ENCODE measurements at regions not wholly inside any gene's neighbourhood (a gene's known extent, or its start where the extent isn't known, plus 50 kb on each side); places are given as distances from the start of the nearest gene placed in this dataset.

DNA sequence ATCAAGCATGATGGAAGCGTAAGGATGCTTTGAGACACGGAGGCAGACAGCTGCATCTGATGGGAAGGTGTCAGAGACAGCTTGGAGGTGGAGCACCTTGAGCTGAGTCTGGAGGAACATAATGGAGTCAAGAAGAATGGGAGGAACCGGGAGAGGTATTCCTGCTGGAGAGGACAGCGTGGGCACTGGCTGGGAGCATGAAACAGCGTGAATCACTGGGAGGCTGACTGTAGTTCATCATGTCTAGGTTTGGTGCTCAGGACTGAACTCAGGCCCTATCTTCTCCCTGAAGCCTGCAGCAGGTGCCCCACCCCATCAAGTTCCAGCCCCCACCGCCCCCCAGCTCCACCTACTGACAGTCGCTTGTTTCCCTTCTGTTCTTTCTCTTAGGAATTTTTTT, 98.6 kb downstream of the TMEM17 start:
- TF ChIP-seq, protein P1, sequence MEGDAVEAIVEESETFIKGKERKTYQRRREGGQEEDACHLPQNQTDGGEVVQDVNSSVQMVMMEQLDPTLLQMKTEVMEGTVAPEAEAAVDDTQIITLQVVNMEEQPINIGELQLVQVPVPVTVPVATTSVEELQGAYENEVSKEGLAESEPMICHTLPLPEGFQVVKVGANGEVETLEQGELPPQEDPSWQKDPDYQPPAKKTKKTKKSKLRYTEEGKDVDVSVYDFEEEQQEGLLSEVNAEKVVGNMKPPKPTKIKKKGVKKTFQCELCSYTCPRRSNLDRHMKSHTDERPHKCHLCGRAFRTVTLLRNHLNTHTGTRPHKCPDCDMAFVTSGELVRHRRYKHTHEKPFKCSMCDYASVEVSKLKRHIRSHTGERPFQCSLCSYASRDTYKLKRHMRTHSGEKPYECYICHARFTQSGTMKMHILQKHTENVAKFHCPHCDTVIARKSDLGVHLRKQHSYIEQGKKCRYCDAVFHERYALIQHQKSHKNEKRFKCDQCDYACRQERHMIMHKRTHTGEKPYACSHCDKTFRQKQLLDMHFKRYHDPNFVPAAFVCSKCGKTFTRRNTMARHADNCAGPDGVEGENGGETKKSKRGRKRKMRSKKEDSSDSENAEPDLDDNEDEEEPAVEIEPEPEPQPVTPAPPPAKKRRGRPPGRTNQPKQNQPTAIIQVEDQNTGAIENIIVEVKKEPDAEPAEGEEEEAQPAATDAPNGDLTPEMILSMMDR (IDR thresholded peaks at IDR 0.05; ENCODE audit: low read depth, low read length) = no peak
- no peak overlapping the region for H3K4me3 ChIP-seq (ENCODE audit: low read depth, low read length)

DNA sequence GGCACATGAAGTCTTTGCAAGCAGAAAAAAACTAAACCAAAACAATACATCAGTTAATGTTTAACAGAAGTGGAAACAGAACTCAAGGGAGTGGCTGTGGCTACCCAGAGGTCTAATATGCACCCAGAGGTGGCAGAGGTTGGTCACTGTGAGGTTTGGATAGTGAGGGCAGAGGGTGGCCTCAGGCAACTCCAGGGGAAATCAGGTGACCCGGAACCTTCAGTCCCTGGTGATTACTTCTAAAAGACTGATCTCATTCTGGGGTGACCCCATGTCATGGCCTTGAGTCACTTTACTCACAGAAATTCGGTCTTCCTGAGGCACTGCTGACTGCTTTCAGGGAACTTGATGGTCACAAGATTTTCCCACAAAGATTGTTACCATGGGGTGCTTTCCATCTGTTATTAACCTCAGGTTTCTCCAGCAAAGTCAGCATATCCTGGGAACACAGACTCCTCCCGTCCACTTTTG, 99.4 kb downstream of the TMEM17 start:
- no peak overlapping the region for H3K4me3 ChIP-seq (ENCODE audit: low read depth, low read length)
- TF ChIP-seq, protein P1 (IDR thresholded peaks at IDR 0.05; ENCODE audit: low read depth, low read length) = no peak

DNA sequence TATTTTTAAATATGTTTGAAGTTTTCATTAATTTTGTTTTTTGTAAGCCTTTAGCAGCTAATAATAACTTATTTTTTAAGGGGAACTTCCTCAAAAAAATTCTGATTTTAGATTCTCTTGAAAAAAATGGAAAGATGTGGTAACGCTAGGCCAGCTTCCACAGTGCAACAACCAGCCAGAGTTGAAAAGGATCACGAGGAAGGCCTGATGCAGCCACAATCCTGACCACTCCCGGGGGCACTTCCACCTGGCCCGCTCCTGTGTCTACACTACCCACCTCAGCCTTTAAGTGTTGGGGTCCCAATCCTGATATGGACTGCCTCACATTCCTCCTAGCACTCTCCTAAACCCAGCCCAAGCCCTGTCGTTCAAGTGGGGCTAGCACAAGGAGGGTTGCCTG, 101.1 kb downstream of the TMEM17 start:
- TF ChIP-seq, protein P1 (IDR thresholded peaks at IDR 0.05; ENCODE audit: low read depth, low read length) = no peak
- no peak overlapping the region for H3K4me3 ChIP-seq (ENCODE audit: low read depth, low read length)

DNA sequence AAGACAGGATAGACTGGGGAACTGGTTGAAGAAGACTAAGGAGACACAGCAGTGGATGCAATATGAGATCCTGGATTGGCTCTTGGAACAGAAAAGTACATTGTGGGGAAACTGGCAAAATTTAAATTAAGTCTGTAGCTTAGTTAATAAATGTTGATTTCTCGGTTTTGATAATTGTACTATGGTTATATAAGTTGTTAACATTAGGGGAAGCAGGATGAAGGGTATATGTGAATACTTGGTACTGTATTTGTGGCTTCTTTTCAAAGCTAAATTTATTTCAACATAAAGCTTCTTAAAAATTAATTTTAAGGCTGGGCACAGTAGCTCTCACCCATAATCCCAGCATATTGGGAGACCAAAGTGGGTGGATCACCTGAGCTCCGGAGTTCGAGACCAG, 103.8 kb downstream of the TMEM17 start:
- TF ChIP-seq, protein P1 (IDR thresholded peaks at IDR 0.05; ENCODE audit: low read depth, low read length) = no peak
- no peak overlapping the region for H3K4me3 ChIP-seq (ENCODE audit: low read depth, low read length)

DNA sequence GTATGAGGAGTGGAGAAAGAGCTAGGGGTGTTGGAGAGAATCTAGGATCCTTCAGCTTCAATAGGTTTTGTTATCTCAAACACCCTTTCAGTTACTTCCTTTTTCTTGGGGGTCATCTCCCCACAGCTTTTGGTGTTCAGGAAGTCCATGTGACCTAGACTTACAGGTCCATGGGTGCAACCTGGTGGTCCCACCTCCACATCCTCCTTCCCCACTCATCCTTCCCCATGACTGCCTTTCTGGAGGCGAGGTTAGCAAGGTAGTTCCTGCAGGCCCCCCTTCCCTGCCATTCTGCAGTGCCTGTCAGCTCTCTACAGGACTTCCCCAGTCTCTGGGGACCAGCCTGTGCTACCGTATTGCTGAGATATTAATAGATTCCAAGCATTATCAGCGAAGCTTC, 107.6 kb downstream of the TMEM17 start:
- TF ChIP-seq, protein P1 (IDR thresholded peaks at IDR 0.05; ENCODE audit: low read depth, low read length) = no peak
- H3K4me3 ChIP-seq (ENCODE audit: low read depth, low read length) = no peak overlapping the region

DNA sequence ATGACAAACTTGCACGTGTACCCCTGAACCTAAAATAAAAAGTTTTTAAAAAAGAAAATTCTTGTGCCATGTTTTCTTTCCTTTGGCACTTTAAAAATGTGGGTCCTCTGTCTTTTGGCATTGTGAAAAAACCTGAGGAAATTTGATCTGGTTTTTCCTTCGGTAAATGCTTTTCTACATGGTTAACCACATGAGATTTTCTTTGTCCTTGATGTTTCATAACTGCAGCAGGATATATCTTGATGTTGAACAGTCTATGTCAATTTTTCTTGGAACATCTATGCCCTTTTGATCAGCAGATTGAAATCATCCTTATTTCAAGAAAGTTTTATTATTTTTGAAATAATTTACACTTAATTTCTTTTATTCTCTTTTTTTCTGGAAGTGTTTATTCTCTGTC, 109.1 kb downstream of the TMEM17 start:
- TF ChIP-seq, protein P1 (IDR thresholded peaks at IDR 0.05; ENCODE audit: low read depth, low read length) = no peak
- no peak overlapping the region for H3K4me3 ChIP-seq (ENCODE audit: low read depth, low read length)

DNA sequence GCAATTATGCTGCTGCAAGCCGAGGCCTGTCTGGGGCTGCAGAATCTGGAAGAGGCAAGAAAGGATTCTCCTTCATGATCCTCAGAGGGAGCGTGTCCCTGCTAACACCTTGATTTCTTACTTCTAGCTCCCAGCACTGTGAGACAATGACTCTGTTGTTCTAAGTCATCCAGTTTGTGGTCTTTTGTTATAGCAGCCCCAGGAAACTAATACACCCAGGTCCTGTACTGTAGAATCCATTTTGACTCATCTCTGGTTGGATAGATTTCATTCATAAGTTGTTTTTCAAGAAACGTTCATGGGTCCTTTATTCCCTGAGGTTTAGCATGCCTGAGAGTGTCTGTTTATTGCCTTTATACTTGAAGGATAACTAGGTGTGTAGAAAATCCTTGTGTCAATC, 112.7 kb downstream of the TMEM17 start:
- no peak overlapping the region for H3K4me3 ChIP-seq (ENCODE audit: low read depth, low read length)
- TF ChIP-seq, protein P1 (IDR thresholded peaks at IDR 0.05; ENCODE audit: low read depth, low read length) = no peak
